H1 (cell line): ENCODE measurements at regions not wholly inside any gene's neighbourhood (a gene's known extent, or its start where the extent isn't known, plus 50 kb on each side); places are given as distances from the start of the nearest gene placed in this dataset.

Source experiments
- BRCA1 ChIP-seq: IDR thresholded peaks from 2 replicates; pipeline ENCODE4 v1.6.1; 2012; ENCODE audit warnings: low read depth, low read length, improper control_type of control experiment
- CEBPB ChIP-seq: IDR thresholded peaks from 2 replicates; pipeline ENCODE4 v1.6.1; 2012; ENCODE audit warnings: low read depth, low read length
- CREB1 ChIP-seq: IDR thresholded peaks from 2 replicates; pipeline ENCODE4 v1.6.1; 2012; ENCODE audit warnings: inconsistent platforms
- CTCF ChIP-seq, 3 experiments: IDR thresholded peaks; 1 replicate in 2 of 3; 2 replicates in 1 of 3; pipeline versions ENCODE4 v1.5.1 to v1.6.1; 2011; ENCODE audit warnings: low read length in 3 of 3, mild to moderate bottlenecking in 3 of 3, inconsistent platforms in 2 of 3, low read depth in 1 of 3, moderate library complexity in 1 of 3; ENCODE audit not compliant: insufficient read depth in 1 of 3; ENCODE audit errors: control extremely low read depth in 1 of 3
- EZH2 ChIP-seq: fragments of 200-600 bp; sonication (generic); IDR thresholded peaks from 2 replicates; pipeline ENCODE4 v1.7.1; 2012; ENCODE audit warnings: low read depth, mild to moderate bottlenecking, moderate library complexity, low read length, inconsistent platforms; ENCODE audit not compliant: severe bottlenecking
- PHF8 ChIP-seq: fragments of 200-600 bp; sonication (generic); conservative IDR thresholded peaks from 2 replicates; pipeline ENCODE4 v1.7.1; 2012; ENCODE audit warnings: low read depth, mild to moderate bottlenecking, inconsistent platforms, low read length, moderate library complexity
- POLR2A ChIP-seq, 2 experiments: IDR thresholded peaks; 1 replicate in 1 of 2; 2 replicates in 1 of 2; pipeline ENCODE4 v1.6.1; 2011; ENCODE audit warnings: low read depth in 2 of 2, low read length in 2 of 2, mild to moderate bottlenecking in 2 of 2; ENCODE audit errors: control extremely low read depth in 1 of 2
- RBBP5 ChIP-seq: IDR thresholded peaks from 2 replicates; pipeline ENCODE4 v1.7.1; 2012; ENCODE audit warnings: low read depth, mild to moderate bottlenecking, inconsistent platforms, low read length, moderate library complexity, borderline replicate concordance
- RFX5 ChIP-seq: IDR thresholded peaks from 2 replicates; pipeline ENCODE4 v1.6.1; 2011; ENCODE audit warnings: low read depth, low read length, improper control_type of control experiment, borderline replicate concordance

GRCh38 chr5:3963652-3964051, 368.0 kb downstream of the IRX1 start:
- no peak for TF ChIP-seq CEBPB
- no peak for TF ChIP-seq PHF8
- TF ChIP-seq CTCF (IDR thresholded peaks at IDR 0.05; ENCODE audit: control extremely low read depth in 1 of 3, insufficient read depth in 1 of 3, low read depth in 1 of 3, low read length in 3 of 3) = no peak
- TF ChIP-seq POLR2A (IDR thresholded peaks at IDR 0.05; ENCODE audit: control extremely low read depth in 1 of 2, low read depth in 2 of 2, low read length in 2 of 2) = no peak
- no peak for TF ChIP-seq EZH2
- no peak for TF ChIP-seq BRCA1
- no peak for TF ChIP-seq RFX5
- no peak for TF ChIP-seq CREB1
- no peak for TF ChIP-seq RBBP5
